ENCODE measurements at regions not wholly inside any gene's neighbourhood (a gene's known extent, or its start where the extent isn't known, plus 50 kb on each side); places are given as distances from the start of the nearest gene placed in this dataset.

DNA sequence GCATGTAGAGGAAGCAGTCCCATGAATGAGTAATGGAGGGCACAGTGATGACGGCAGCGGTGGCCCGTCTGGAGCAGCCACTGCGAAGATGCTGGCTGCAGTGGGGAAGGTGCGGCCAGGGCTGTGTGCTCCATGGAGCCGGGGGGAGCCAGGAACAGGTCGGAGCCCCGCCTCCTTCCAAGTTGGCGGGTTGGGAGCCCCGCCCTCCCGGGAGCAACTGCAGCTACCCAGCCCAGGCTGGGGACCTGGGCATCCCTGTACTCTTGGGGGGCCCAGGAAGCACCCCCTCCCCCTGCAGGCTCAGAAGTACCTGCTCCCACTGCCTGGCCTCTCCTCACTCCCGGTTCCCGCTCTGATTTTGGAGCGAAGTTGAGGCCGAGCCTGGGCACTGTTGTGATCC, 175.1 kb upstream of the ADCY1 start:
- no peak for FAIRE-seq
- DNase-seq, result no peak

DNA sequence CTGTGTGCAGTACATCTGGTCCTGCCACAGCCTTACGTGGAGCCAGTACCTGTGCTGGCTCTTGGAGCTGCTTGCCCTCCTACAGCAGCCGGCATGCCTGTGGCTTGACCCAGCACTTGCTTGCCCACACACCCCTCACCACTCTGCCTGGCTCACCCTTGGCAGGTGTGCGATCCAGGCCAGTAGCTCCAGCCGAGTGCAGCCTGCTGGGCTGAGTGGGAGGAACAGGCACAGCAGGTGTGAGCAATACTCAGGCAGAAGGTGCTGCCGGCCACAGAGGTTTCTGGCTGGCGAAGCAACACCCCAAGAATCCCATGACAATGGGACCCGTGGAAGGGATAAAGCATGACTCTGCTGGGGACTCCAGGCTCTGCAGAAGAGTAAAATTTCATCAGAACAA, 173.5 kb upstream of the ADCY1 start:
- intact Hi-C loops (cut with DNase I), result no loop called here

More for the DNA sequence above, 175.1 kb upstream of the ADCY1 start:
- TF ChIP-seq, protein P1, sequence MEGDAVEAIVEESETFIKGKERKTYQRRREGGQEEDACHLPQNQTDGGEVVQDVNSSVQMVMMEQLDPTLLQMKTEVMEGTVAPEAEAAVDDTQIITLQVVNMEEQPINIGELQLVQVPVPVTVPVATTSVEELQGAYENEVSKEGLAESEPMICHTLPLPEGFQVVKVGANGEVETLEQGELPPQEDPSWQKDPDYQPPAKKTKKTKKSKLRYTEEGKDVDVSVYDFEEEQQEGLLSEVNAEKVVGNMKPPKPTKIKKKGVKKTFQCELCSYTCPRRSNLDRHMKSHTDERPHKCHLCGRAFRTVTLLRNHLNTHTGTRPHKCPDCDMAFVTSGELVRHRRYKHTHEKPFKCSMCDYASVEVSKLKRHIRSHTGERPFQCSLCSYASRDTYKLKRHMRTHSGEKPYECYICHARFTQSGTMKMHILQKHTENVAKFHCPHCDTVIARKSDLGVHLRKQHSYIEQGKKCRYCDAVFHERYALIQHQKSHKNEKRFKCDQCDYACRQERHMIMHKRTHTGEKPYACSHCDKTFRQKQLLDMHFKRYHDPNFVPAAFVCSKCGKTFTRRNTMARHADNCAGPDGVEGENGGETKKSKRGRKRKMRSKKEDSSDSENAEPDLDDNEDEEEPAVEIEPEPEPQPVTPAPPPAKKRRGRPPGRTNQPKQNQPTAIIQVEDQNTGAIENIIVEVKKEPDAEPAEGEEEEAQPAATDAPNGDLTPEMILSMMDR (IDR thresholded peaks at IDR 0.05; ENCODE audit: borderline replicate concordance, extremely low read depth, insufficient read depth), result no peak
- H3K4me3 ChIP-seq (ENCODE audit: low read length in 3 of 3), result no peak overlapping the region
- no peak overlapping the region for H3K9ac ChIP-seq (ENCODE audit: low read length in 3 of 3)
- no peak overlapping the region for H3K27ac ChIP-seq (ENCODE audit: low read depth in 2 of 2, low read length in 2 of 2)
- no peaks in the 10 kb centered on the region for H3K27me3 ChIP-seq (ENCODE audit: control insufficient read depth, insufficient read depth, low read length)
- H3K9me3 ChIP-seq (ENCODE audit: control insufficient read depth in 2 of 3, insufficient read depth in 1 of 3, low read length in 3 of 3), result peaks cover 0 to 4% (median 0%) of the 10 kb centered on the region in 3 donors
- intact Hi-C loops (cut with DNase I), result no loop called here
- H3K36me3 ChIP-seq (ENCODE audit: control insufficient read depth in 2 of 3, insufficient read depth in 3 of 3, low read length in 3 of 3), result no peaks in the 10 kb centered on the region
- H3K4me1 ChIP-seq (ENCODE audit: control insufficient read depth in 2 of 3, insufficient read depth in 2 of 3, low read depth in 1 of 3, low read length in 3 of 3), result no peaks in the 10 kb centered on the region

DNA sequence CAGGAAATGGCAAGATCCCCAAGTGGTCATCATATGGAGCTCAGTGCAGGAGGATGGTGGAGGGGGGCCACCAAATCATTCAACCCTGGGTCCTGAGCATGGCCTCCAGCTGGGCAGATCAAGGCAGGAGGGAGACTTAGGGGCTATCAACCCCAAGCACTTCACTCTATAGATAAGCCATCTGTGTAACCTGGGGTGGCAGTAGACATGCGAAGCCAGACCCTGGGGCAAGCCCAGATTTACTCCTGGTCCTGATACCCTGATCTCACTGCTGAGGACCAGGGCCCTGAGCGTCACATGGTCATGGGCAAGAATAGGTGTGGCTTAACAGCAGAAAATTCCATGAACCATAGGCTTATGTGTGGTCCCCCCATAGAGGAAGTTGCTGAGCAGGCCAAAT, 173.0 kb upstream of the ADCY1 start:
- H3K9ac ChIP-seq (ENCODE audit: low read length in 3 of 3), result no peak overlapping the region
- FAIRE-seq (no peak), DNase-seq (no peak)
- TF ChIP-seq, protein P1 (IDR thresholded peaks at IDR 0.05; ENCODE audit: borderline replicate concordance, extremely low read depth, insufficient read depth), result no peak
- H3K4me1 ChIP-seq (ENCODE audit: control insufficient read depth in 2 of 3, insufficient read depth in 2 of 3, low read depth in 1 of 3, low read length in 3 of 3), result no peaks in the 10 kb centered on the region
- no peaks in the 10 kb centered on the region for H3K27me3 ChIP-seq (ENCODE audit: control insufficient read depth, insufficient read depth, low read length)
- H3K27ac ChIP-seq (ENCODE audit: low read depth in 2 of 2, low read length in 2 of 2), result no peak overlapping the region
- intact Hi-C loops (cut with DNase I), result no loop called here
- no peaks in the 10 kb centered on the region for H3K9me3 ChIP-seq (ENCODE audit: control insufficient read depth in 2 of 3, insufficient read depth in 1 of 3, low read length in 3 of 3)
- H3K4me3 ChIP-seq (ENCODE audit: low read length in 3 of 3), result no peak overlapping the region
- no peaks in the 10 kb centered on the region for H3K36me3 ChIP-seq (ENCODE audit: control insufficient read depth in 2 of 3, insufficient read depth in 3 of 3, low read length in 3 of 3)

More for the DNA sequence above, 173.5 kb upstream of the ADCY1 start:
- no peaks in the 10 kb centered on the region for H3K27me3 ChIP-seq (ENCODE audit: control insufficient read depth, insufficient read depth, low read length)
- no peak overlapping the region for H3K27ac ChIP-seq (ENCODE audit: low read depth in 2 of 2, low read length in 2 of 2)
- TF ChIP-seq, protein P1 (IDR thresholded peaks at IDR 0.05; ENCODE audit: borderline replicate concordance, extremely low read depth, insufficient read depth), result no peak
- H3K36me3 ChIP-seq (ENCODE audit: control insufficient read depth in 2 of 3, insufficient read depth in 3 of 3, low read length in 3 of 3), result no peaks in the 10 kb centered on the region
- no peaks in the 10 kb centered on the region for H3K9me3 ChIP-seq (ENCODE audit: control insufficient read depth in 2 of 3, insufficient read depth in 1 of 3, low read length in 3 of 3)
- H3K4me3 ChIP-seq (ENCODE audit: low read length in 3 of 3), result no peak overlapping the region
- no peaks in the 10 kb centered on the region for H3K4me1 ChIP-seq (ENCODE audit: control insufficient read depth in 2 of 3, insufficient read depth in 2 of 3, low read depth in 1 of 3, low read length in 3 of 3)
- no peak overlapping the region for H3K9ac ChIP-seq (ENCODE audit: low read length in 3 of 3)
- FAIRE-seq, result no peak
- DNase-seq, result no peak

DNA sequence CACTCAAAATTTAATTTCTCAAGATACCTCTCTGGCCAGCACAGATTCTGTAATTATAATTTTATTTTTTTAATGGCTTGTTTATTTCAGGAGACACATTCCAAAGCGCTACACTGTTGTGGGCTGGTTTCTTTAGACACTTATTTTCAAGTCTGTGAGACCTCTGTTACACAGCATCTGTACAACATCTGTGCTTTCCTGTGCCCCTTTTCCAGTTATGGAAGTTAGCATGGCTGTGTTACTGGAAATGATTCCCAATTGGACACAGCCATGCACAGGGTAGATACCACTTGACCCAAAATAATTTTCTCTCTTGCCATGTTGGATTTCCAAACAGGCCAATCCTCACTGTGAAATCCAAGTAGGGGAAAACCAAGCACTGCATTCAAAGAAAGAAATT, 172.3 kb upstream of the ADCY1 start:
- Histone ChIP-seq H3K36me3 (ENCODE audit: control insufficient read depth in 2 of 3, insufficient read depth in 3 of 3, low read length in 3 of 3) (no peaks in the 10 kb centered on the region), H3K27me3 (ENCODE audit: control insufficient read depth, insufficient read depth, low read length) (no peaks in the 10 kb centered on the region), H3K27ac (ENCODE audit: low read depth in 2 of 2, low read length in 2 of 2) (no peak overlapping the region), H3K9ac (ENCODE audit: low read length in 3 of 3) (no peak overlapping the region), H3K9me3 (ENCODE audit: control insufficient read depth in 2 of 3, insufficient read depth in 1 of 3, low read length in 3 of 3) (no peaks in the 10 kb centered on the region), H3K4me3 (ENCODE audit: low read length in 3 of 3) (no peak overlapping the region), H3K4me1 (ENCODE audit: control insufficient read depth in 2 of 3, insufficient read depth in 2 of 3, low read depth in 1 of 3, low read length in 3 of 3) (no peaks in the 10 kb centered on the region)
- no peak for FAIRE-seq
- no peak for DNase-seq
- intact Hi-C loops (cut with DNase I), result no loop called here
- TF ChIP-seq, protein P1 (IDR thresholded peaks at IDR 0.05; ENCODE audit: borderline replicate concordance, extremely low read depth, insufficient read depth), result no peak

Data from kidney (tissue), 13 donors.